SK-N-MC (cell line): ENCODE measurements at regions not wholly inside any gene's neighbourhood (a gene's known extent, or its start where the extent isn't known, plus 50 kb on each side); places are given as distances from the start of the nearest gene placed in this dataset.

ENCODE experiments used
- DNase-seq: peaks from one replicate; pipeline ENCODE4 v3.0.0-alpha.2; 2011; ENCODE audit warnings: low read depth, low spot score
- H3K27ac ChIP-seq: fragments of 200-600 bp; sonication (generic); 2 replicates; pipeline ENCODE4 v1.5.1; 2016; ENCODE audit warnings: mixed run types
- H3K36me3 ChIP-seq: fragments of 200-600 bp; sonication (generic); 2 replicates; pipeline ENCODE4 v1.6.1; 2017; ENCODE audit warnings: antibody characterized with exemption, low read length, mixed read lengths; ENCODE audit not compliant: insufficient read depth
- H3K4me3 ChIP-seq: fragments of 200-600 bp; sonication (generic); 2 replicates; pipeline ENCODE4 v1.5.1; 2016
- H3K9ac ChIP-seq: fragments of 200-600 bp; sonication (generic); 2 replicates; pipeline ENCODE4 v1.8.0; 2017; ENCODE audit warnings: mixed run types, mixed read lengths; ENCODE audit not compliant: insufficient read length
- H3K9me3 ChIP-seq: fragments of 200-600 bp; sonication (generic); 2 replicates; pipeline ENCODE4 v1.6.1; 2017; ENCODE audit warnings: low read depth, mild to moderate bottlenecking, antibody characterized with exemption, low read length, moderate library complexity, mixed read lengths
- EZH2 ChIP-seq: fragments of 200-600 bp; sonication (generic); IDR thresholded peaks from one replicate; pipeline ENCODE4 v1.6.1; 2017; ENCODE audit warnings: antibody characterized with exemption
- FOXP2 ChIP-seq: optimal IDR thresholded peaks from 2 replicates; pipeline ENCODE3; 2011; ENCODE audit warnings: mild to moderate bottlenecking, moderate library complexity; ENCODE audit not compliant: insufficient read depth; ENCODE audit errors: extremely low read length, control extremely low read depth
- POLR2AphosphoS5 ChIP-seq: IDR thresholded peaks from 2 replicates; pipeline ENCODE4 v1.6.1; 2012; ENCODE audit warnings: mild to moderate bottlenecking, low read depth, low read length, borderline replicate concordance

GRCh38 chr18:67954594-67954993, 438.1 kb upstream of the DSEL start:
- Histone ChIP-seq H3K27ac (no peak overlapping the region), H3K4me3 (no peak overlapping the region), H3K36me3 (no peaks in the 10 kb centered on the region), H3K9me3 (no peaks in the 10 kb centered on the region), H3K9ac (no peak overlapping the region)
- DNase-seq: no peak
- no peak for TF ChIP-seq EZH2

DNA sequence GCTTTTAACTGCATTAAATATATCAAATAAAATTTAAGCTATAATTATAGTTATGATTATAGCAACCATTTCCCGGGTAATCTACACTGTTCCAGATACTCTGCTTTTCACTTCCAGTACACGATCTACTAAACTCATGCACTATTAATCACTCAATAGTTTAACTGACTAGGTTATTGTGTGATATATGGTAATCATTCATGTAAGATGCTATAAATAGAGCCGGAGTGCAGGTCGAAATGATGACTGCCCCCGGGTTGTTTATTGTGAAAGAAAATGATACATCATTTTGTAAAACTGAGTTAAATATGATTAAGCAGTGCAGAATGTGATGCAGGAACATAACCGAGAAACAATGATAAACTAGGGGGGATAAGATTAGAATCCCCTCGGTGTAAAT, 434.6 kb upstream of the DSEL start:
- Histone ChIP-seq H3K9ac (no peak overlapping the region), H3K27ac (no peak overlapping the region), H3K36me3 (no peaks in the 10 kb centered on the region), H3K9me3 (no peaks in the 10 kb centered on the region), H3K4me3 (no peak overlapping the region)
- no peak for DNase-seq
- TF ChIP-seq FOXP2 (no peak), EZH2 (no peak), POLR2AphosphoS5 (no peak)

DNA sequence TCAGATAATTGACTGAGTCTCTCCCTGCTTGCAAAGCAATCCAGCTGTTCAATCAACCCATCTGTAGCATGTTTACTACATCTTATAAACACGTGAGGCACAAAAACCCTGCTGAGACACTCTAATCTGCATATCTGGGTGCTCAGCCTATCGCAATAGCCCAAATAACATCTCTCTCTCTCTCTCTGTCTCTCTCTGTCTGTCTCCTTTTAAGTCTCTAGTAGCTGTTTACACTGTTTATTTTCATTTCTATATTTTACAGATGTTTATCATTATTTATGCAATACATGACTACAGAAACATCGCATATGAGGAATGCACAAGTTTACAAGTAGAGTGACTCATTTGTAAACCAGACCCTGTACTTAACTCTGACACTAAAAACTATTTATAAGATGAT, 422.1 kb upstream of the DSEL start:
- H3K9me3 ChIP-seq: no peaks in the 10 kb centered on the region
- no peak for DNase-seq
- TF ChIP-seq POLR2AphosphoS5 (no peak), EZH2 (no peak), FOXP2 (no peak)
- H3K27ac ChIP-seq: no peak overlapping the region
- H3K9ac ChIP-seq: no peak overlapping the region
- H3K36me3 ChIP-seq: no peaks in the 10 kb centered on the region
- no peak overlapping the region for H3K4me3 ChIP-seq

DNA sequence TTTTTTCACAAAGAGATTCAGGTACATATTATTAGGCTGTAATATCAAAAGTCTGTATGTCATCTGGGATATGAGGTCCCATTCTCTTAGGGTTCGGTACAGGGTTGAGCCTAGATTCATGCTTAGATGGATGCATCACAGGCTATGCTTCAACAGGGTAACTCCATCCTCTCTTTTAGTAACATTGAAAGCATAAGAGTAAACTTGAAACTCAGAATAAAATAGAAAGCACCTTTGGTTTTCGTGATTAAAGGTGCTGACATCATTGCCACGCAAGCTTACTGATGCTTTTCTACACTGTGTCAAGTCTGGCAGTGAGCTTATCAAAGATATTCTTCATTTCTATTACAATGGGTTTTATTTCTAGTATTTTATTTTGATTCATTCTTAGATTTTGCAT, 419.1 kb upstream of the DSEL start:
- Histone ChIP-seq H3K9ac (no peak overlapping the region), H3K36me3 (no peaks in the 10 kb centered on the region), H3K27ac (no peak overlapping the region), H3K9me3 (no peaks in the 10 kb centered on the region), H3K4me3 (no peak overlapping the region)
- no peak for TF ChIP-seq FOXP2
- no peak for TF ChIP-seq POLR2AphosphoS5
- no peak for TF ChIP-seq EZH2
- no peak for DNase-seq

DNA sequence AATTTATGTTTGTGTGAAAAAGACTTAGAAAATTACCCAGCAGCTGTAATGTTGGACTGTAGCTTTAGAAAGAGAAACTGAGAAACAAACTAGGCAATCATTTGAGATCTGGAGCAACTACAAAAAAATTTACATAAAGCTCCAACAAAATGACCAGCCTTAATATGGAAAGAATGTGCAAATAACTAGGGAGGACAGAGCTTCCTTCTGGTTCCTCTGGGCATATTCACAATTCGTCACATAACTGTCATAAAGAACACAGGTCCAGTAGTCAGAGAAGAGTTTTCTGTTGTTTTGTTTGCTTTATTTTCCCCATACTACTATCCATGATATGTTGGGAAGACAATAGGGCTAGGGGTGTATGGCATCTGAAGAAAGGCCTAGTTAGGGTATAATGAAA, 416.8 kb upstream of the DSEL start:
- DNase-seq: no peak

DNA sequence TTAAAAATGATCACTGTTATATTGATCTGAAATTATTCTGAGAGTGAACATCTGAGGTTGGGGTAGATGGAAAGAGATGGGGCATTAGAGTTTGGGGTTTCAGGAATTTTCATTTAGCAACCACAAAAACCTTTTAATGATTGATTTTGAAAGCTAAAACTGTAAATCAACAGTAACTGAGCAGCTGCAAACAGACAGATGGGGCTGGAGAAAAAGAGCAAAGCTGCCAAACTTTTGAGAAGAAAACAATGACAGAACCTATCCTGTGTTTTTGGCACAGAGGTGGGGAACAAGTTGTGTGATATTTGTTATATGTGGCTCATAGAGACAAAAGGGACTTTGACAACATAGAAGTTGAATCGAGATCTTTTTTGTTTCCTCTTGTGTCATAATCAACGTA, 415.8 kb upstream of the DSEL start:
- DNase-seq: no peak
- H3K36me3 ChIP-seq: no peaks in the 10 kb centered on the region
- no peak overlapping the region for H3K4me3 ChIP-seq
- no peak overlapping the region for H3K9ac ChIP-seq
- no peak overlapping the region for H3K27ac ChIP-seq
- H3K9me3 ChIP-seq: no peaks in the 10 kb centered on the region
- no peak for TF ChIP-seq FOXP2
- no peak for TF ChIP-seq POLR2AphosphoS5
- no peak for TF ChIP-seq EZH2

More for the DNA sequence above, 416.8 kb upstream of the DSEL start:
- H3K4me3 ChIP-seq: no peak overlapping the region
- TF ChIP-seq FOXP2 (no peak), POLR2AphosphoS5 (no peak), EZH2 (no peak)
- no peaks in the 10 kb centered on the region for H3K36me3 ChIP-seq
- H3K9me3 ChIP-seq: no peaks in the 10 kb centered on the region
- no peak overlapping the region for H3K9ac ChIP-seq
- no peak overlapping the region for H3K27ac ChIP-seq

GRCh38 chr18:67926929-67927864, 410.7 kb upstream of the DSEL start:
- H3K4me3 ChIP-seq: no peak overlapping the region
- no peak overlapping the region for H3K9ac ChIP-seq
- no peaks in the 10 kb centered on the region for H3K36me3 ChIP-seq
- no peaks in the 10 kb centered on the region for H3K9me3 ChIP-seq
- DNase-seq: no peak
- TF ChIP-seq FOXP2 (no peak), POLR2AphosphoS5 (no peak), EZH2 (no peak)
- H3K27ac ChIP-seq: no peak overlapping the region

GRCh38 chr18:67924656-67925055, 408.1 kb upstream of the DSEL start:
- Histone ChIP-seq H3K36me3 (no peaks in the 10 kb centered on the region), H3K27ac (no peak overlapping the region), H3K4me3 (no peak overlapping the region), H3K9ac (no peak overlapping the region), H3K9me3 (no peaks in the 10 kb centered on the region)
- TF ChIP-seq FOXP2 (no peak), POLR2AphosphoS5 (no peak)
- DNase-seq: no peak

DNA sequence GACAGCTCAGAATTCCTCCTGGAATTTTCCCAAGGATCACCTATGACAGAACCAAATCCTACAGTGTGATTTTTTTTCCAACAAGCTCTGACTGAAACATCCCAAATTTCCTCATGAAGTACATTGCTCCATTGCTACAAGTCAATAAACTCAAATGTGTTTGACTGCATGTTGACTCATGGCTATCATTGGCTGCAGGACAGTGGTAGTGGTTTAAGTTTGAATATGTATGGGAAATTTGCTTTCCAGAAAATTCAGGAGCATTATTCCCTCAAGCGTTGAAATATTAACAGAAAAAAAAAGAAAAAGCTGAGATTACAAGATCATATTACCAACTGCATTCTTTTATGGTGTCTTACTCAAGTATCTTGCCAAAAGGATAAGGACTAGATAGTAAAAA, 402.8 kb upstream of the DSEL start:
- Histone ChIP-seq H3K9ac (no peak overlapping the region), H3K9me3 (no peaks in the 10 kb centered on the region), H3K27ac (no peak overlapping the region), H3K4me3 (no peak overlapping the region), H3K36me3 (no peaks in the 10 kb centered on the region)
- no peak for DNase-seq
- TF ChIP-seq EZH2: no peak
- TF ChIP-seq FOXP2: no peak
- no peak for TF ChIP-seq POLR2AphosphoS5
